PC-3 (cell line): ENCODE measurements at regions not wholly inside any gene's neighbourhood (a gene's known extent, or its start where the extent isn't known, plus 50 kb on each side); places are given as distances from the start of the nearest gene placed in this dataset.

Source experiments
- CTCF ChIP-seq: fragments of 300-600 bp; sonication (generic); conservative IDR thresholded peaks from 2 replicates; pipeline ENCODE4 v1.5.1; 2017; ENCODE audit warnings: antibody characterized with exemption, low read depth, mild to moderate bottlenecking, low read length
- EZH2 ChIP-seq: fragments of 300-600 bp; sonication (generic); IDR thresholded peaks from one replicate; pipeline ENCODE4 v1.6.1; 2017; ENCODE audit warnings: antibody characterized with exemption, mild to moderate bottlenecking, low read length; ENCODE audit not compliant: unreplicated experiment
- EZH2phosphoT487 ChIP-seq: fragments of 300-600 bp; sonication (generic); IDR thresholded peaks from 2 replicates; pipeline ENCODE4 v1.6.1; 2018; ENCODE audit warnings: mild to moderate bottlenecking, antibody characterized with exemption, low read length, borderline replicate concordance

- no peak for TF ChIP-seq CTCF
- no peak for TF ChIP-seq EZH2
- TF ChIP-seq EZH2phosphoT487: no peak
These were observed 104.8 kb upstream of the CNTN1 start for GRCh38 chr12:40587421-40587820.
